Ishikawa (cell line): ENCODE measurements at regions not wholly inside any gene's neighbourhood (a gene's known extent, or its start where the extent isn't known, plus 50 kb on each side); places are given as distances from the start of the nearest gene placed in this dataset.

Experiments
- EP300 ChIP-seq: IDR thresholded peaks from 2 replicates; pipeline ENCODE4 v1.6.1; 2012; ENCODE audit warnings: borderline replicate concordance
- FOXM1 ChIP-seq: IDR thresholded peaks from 2 replicates; pipeline ENCODE4 v1.6.1; 2012; ENCODE audit warnings: low read depth, borderline replicate concordance
- NFIC ChIP-seq: IDR thresholded peaks from 2 replicates; pipeline ENCODE4 v1.6.1; 2012
- RAD21 ChIP-seq: IDR thresholded peaks from 2 replicates; pipeline ENCODE4 v1.6.1; 2012; ENCODE audit warnings: low read depth
- TAF1 ChIP-seq: IDR thresholded peaks from 2 replicates; pipeline ENCODE4 v1.6.1; 2012; ENCODE audit warnings: low read depth, mild to moderate bottlenecking
- TCF12 ChIP-seq: IDR thresholded peaks from 2 replicates; pipeline ENCODE4 v1.6.1; 2012; ENCODE audit warnings: low read depth

DNA sequence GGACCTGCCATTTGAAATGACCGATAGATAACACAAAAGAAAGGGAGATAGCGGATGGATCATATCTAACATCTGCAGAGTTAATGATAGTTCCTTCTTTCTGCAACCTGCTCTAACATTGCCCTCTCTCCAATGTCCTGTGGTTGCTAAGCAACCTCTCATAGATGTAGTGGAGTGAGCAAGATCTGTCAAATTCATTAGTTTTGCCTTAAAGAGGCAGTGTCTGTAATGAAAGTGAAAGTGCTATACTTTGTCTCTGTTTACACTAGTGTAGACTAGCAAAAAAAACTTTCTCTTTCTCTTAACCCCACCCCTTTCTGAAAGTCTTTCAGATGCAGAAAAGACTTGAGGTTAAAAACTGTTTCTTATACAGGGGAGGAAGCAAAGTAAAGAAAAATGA, 1196.9 kb downstream of the SORCS3 start:
- TF ChIP-seq RAD21 (no peak), TCF12 (no peak), TAF1 (no peak), EP300 (no peak), FOXM1 (no peak), NFIC (no peak)
